ENCODE measurements at regions not wholly inside any gene's neighbourhood (a gene's known extent, or its start where the extent isn't known, plus 50 kb on each side); places are given as distances from the start of the nearest gene placed in this dataset.

DNA sequence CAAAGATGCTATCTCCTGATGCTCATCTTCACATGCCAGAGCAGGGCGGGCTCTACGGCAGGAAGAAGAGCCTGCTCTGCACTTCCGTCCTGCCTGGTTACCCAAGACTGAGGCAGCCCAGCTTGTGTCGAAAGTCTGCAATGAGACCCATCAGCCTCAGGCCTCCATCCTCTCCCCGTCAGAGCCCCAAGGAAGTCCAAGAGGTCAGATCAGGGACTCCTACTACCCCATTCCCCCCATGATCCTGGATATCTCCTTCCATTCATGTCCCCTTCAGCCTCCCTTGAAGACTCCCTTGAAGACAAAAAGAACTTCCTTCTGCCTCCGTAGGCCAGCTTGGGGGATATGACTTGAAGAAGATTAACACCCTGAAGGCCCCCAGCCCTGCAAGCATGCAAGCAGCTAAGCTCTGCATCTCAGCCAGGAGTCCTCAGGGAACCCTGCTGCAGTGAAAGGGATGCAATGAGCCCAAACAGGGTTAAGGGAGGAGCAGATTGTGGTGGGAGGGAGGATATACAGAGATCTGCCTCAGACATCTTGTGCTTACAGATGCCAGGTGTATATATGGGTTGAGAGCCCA is 85.6 kb downstream of the TRIM29 start:
- no peaks in the 10 kb centered on the region for H4K20me1 ChIP-seq (replicated peaks; ENCODE audit: control insufficient read depth, extremely low read depth, insufficient read depth, low read length)
- POLR2A ChIA-PET: no interaction called here
- DNase-seq (ENCODE audit: low read depth, low spot score) (no peak), FAIRE-seq (no peak)
- H3K36me3 ChIP-seq (ENCODE audit: control insufficient read depth in 2 of 2, extremely low read depth in 1 of 2, insufficient read depth in 2 of 2, low read length in 2 of 2): no peaks in the 10 kb centered on the region
- no peaks in the 10 kb centered on the region for H3K9me1 ChIP-seq (replicated peaks; ENCODE audit: control insufficient read depth, extremely low read depth, insufficient read depth, low read length)
- intact Hi-C loops (cut with micrococcal nuclease): no loop called here
- no peaks in the 10 kb centered on the region for H3K79me2 ChIP-seq (ENCODE audit: control insufficient read depth, insufficient read depth, low read length)
- H3K9me3 ChIP-seq (replicated peaks; ENCODE audit: control insufficient read depth, insufficient read depth, low read length): no peaks in the 10 kb centered on the region
- TF ChIP-seq, protein P1, sequence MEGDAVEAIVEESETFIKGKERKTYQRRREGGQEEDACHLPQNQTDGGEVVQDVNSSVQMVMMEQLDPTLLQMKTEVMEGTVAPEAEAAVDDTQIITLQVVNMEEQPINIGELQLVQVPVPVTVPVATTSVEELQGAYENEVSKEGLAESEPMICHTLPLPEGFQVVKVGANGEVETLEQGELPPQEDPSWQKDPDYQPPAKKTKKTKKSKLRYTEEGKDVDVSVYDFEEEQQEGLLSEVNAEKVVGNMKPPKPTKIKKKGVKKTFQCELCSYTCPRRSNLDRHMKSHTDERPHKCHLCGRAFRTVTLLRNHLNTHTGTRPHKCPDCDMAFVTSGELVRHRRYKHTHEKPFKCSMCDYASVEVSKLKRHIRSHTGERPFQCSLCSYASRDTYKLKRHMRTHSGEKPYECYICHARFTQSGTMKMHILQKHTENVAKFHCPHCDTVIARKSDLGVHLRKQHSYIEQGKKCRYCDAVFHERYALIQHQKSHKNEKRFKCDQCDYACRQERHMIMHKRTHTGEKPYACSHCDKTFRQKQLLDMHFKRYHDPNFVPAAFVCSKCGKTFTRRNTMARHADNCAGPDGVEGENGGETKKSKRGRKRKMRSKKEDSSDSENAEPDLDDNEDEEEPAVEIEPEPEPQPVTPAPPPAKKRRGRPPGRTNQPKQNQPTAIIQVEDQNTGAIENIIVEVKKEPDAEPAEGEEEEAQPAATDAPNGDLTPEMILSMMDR (IDR thresholded peaks at IDR 0.05; ENCODE audit: extremely low read depth in 1 of 2, insufficient read depth in 1 of 2, low read depth in 1 of 2, low read length in 2 of 2): no peak
- TF ChIP-seq EZH2 (IDR thresholded peaks at IDR 0.05; ENCODE audit: borderline replicate concordance, low read depth, low read length, severe bottlenecking) (no peak), GATA2 (IDR thresholded peaks at IDR 0.05; ENCODE audit: insufficient read depth, insufficient read length, low read depth, low read length) (no peak), JUN (IDR thresholded peaks at IDR 0.05; ENCODE audit: borderline replicate concordance, insufficient read depth, insufficient read length, low read depth) (no peak), MYC (IDR thresholded peaks at IDR 0.05; ENCODE audit: low read depth, low read length) (no peak), FOS (IDR thresholded peaks at IDR 0.05; ENCODE audit: borderline replicate concordance, insufficient read depth, low read length) (no peak), POLR2AphosphoS5 (IDR thresholded peaks at IDR 0.05; ENCODE audit: insufficient read depth, low read depth, low read length) (no peak), POLR2A (IDR thresholded peaks at IDR 0.05; ENCODE audit: low read depth, low read length) (no peak)
- TF ChIP-seq, protein P2, sequence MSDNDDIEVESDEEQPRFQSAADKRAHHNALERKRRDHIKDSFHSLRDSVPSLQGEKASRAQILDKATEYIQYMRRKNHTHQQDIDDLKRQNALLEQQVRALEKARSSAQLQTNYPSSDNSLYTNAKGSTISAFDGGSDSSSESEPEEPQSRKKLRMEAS (IDR thresholded peaks at IDR 0.05; ENCODE audit: insufficient read depth, insufficient read length): no peak
- BruUV-seq (replicated peaks): no TSS peak
- H2AFZ ChIP-seq (ENCODE audit: low read depth, low read length): no peak overlapping the region
- no peaks in the 10 kb centered on the region for H3K4me1 ChIP-seq (ENCODE audit: control insufficient read depth, extremely low read depth, insufficient read depth, low read length)
- no peak overlapping the region for H3K4me3 ChIP-seq (replicated peaks in 1 of 3; ENCODE audit: insufficient read depth in 1 of 3, low read depth in 1 of 3, low read length in 3 of 3)
- H3K27me3 ChIP-seq (ENCODE audit: control insufficient read depth in 2 of 2, insufficient read depth in 2 of 2, low read length in 2 of 2): peaks cover 0 to 2% of the 10 kb centered on the region in 2 experiments
- H3K4me2 ChIP-seq (ENCODE audit: insufficient read depth, low read length): no peak overlapping the region
- no peak overlapping the region for H3K27ac ChIP-seq (ENCODE audit: insufficient read depth, low read depth, low read length)
- CTCF ChIA-PET: no interaction called here
- dilution Hi-C loops (cut with MboI; ENCODE audit: extremely low pct_ligation_motif_present, low sequenced_read_pairs): no loop called here
- H3K9ac ChIP-seq (replicated peaks; ENCODE audit: extremely low read depth, insufficient read depth, low read length): no peak overlapping the region

All from endothelial cell of umbilical vein (primary cell).